Esophagus squamous epithelium (tissue), 4 donors: ENCODE measurements at regions not wholly inside any gene's neighbourhood (a gene's known extent, or its start where the extent isn't known, plus 50 kb on each side); places are given as distances from the start of the nearest gene placed in this dataset.

Source experiments
- CTCF ChIP-seq, 6 experiments: fragments of 450-650 bp in 4 of 6; fragments of 200-600 bp in 2 of 6; sonication (generic) in 2 of 6; IDR thresholded peaks; one replicate each; pipeline ENCODE4 v1.5.1; 2016 to 2019; ENCODE audit warnings: antibody characterized with exemption in 6 of 6, mild to moderate bottlenecking in 4 of 6, moderate library complexity in 4 of 6
- POLR2A ChIP-seq, 4 donors: fragments of 450-650 bp; IDR thresholded peaks; one replicate each; pipeline ENCODE4 v1.6.1; 2017; ENCODE audit warnings: antibody characterized with exemption in 4 of 4, mild to moderate bottlenecking in 4 of 4, moderate library complexity in 3 of 4

GRCh38 chr6:21738180-21739094, 144.9 kb downstream of the SOX4 start:
- TF ChIP-seq POLR2A (IDR thresholded peaks at IDR 0.05) (no peak), CTCF (IDR thresholded peaks at IDR 0.05) (no peak)
